Activated T-helper 9 cell treated with anti-CD3 and anti-CD28 coated beads, Interleukin-2, amount 50 U/mL, for 16 hours (primary cell): ENCODE measurements at regions not wholly inside any gene's neighbourhood (a gene's known extent, or its start where the extent isn't known, plus 50 kb on each side); places are given as distances from the start of the nearest gene placed in this dataset.
"Not testable (repeated sequence)": the region's sequence is repeated elsewhere in the genome, so short reads cannot be mapped to it uniquely, and the experiment has no call there.

Experiments
- DNase-seq: peaks from one replicate; pipeline ENCODE4 v3.0.0-alpha.2; 2020; ENCODE audit warnings: low read depth

- DNase-seq, result not testable (repeated sequence)
Measured at GRCh38 chr9:39463696-39464095, 108.2 kb downstream of the SPATA31A1 start.

- DNase-seq, result peak; percentile 42
Measured at GRCh38 chr9:39464122-39464777, 108.8 kb downstream of the SPATA31A1 start.

- DNase-seq, result not testable (repeated sequence)
Measured at GRCh38 chr9:39474499-39474898, 119.0 kb downstream of the SPATA31A1 start.

- DNase-seq, result not testable (repeated sequence)
Measured at GRCh38 chr9:39483073-39483472, 127.6 kb downstream of the SPATA31A1 start.

- DNase-seq, result not testable (repeated sequence)
Measured at GRCh38 chr9:39483880-39484279, 128.4 kb downstream of the SPATA31A1 start.

- DNase-seq, result not testable (repeated sequence)
Measured at GRCh38 chr9:39484292-39484691, 128.8 kb downstream of the SPATA31A1 start.

GRCh38 chr9:39487477-39487876, 132.0 kb downstream of the SPATA31A1 start:
- not testable (repeated sequence) for DNase-seq

GRCh38 chr9:39496248-39496647, 140.8 kb downstream of the SPATA31A1 start:
- DNase-seq, result not testable (repeated sequence)

GRCh38 chr9:39503178-39503577, 147.7 kb downstream of the SPATA31A1 start:
- not testable (repeated sequence) for DNase-seq

- not testable (repeated sequence) for DNase-seq
Measured at GRCh38 chr9:39527387-39528029, 172.0 kb downstream of the SPATA31A1 start.

- DNase-seq, result not testable (repeated sequence)
Measured at GRCh38 chr9:39532597-39532996, 177.1 kb downstream of the SPATA31A1 start.

- not testable (repeated sequence) for DNase-seq
Measured at GRCh38 chr9:39533001-39533762, 177.7 kb downstream of the SPATA31A1 start.

GRCh38 chr9:39533763-39534548, 178.5 kb downstream of the SPATA31A1 start:
- not testable (repeated sequence) for DNase-seq

GRCh38 chr9:39534897-39535296, 179.4 kb downstream of the SPATA31A1 start:
- DNase-seq, result not testable (repeated sequence)

GRCh38 chr9:39542157-39542556, 186.7 kb downstream of the SPATA31A1 start:
- DNase-seq, result not testable (repeated sequence)

- not testable (repeated sequence) for DNase-seq
Measured at GRCh38 chr9:39545079-39545478, 189.6 kb downstream of the SPATA31A1 start.

GRCh38 chr9:39550573-39550972, 195.1 kb downstream of the SPATA31A1 start:
- not testable (repeated sequence) for DNase-seq

GRCh38 chr9:39551544-39551943, 196.1 kb downstream of the SPATA31A1 start:
- DNase-seq, result not testable (repeated sequence)

GRCh38 chr9:39552242-39552881, 196.9 kb downstream of the SPATA31A1 start:
- DNase-seq, result not testable (repeated sequence)

GRCh38 chr9:39554352-39554751, 198.9 kb downstream of the SPATA31A1 start:
- DNase-seq, result not testable (repeated sequence)

GRCh38 chr9:39559384-39559783, 203.9 kb downstream of the SPATA31A1 start:
- DNase-seq, result not testable (repeated sequence)
